Tongue (tissue), 1 donor: ENCODE measurements at regions not wholly inside any gene's neighbourhood (a gene's known extent, or its start where the extent isn't known, plus 50 kb on each side); places are given as distances from the start of the nearest gene placed in this dataset.

ENCODE experiments used
- DNase-seq: peaks from one replicate; pipeline ENCODE4 v3.0.0-alpha.2; 2015

- DNase-seq, result no peak
These were observed 56.6 kb upstream of the SCOC start for GRCh38 chr4:140316799-140317198.

GRCh38 chr4:140315970-140316369 is 57.5 kb upstream of the SCOC start:
- no peak for DNase-seq

GRCh38 chr4:140315438-140315837 is 58.0 kb upstream of the SCOC start:
- DNase-seq, result no peak

- DNase-seq, result no peak
These were observed 58.4 kb upstream of the SCOC start for GRCh38 chr4:140315019-140315418.

- no peak for DNase-seq
These were observed 61.3 kb upstream of the SCOC start for GRCh38 chr4:140312100-140312499.

GRCh38 chr4:140311257-140311835 is 62.1 kb upstream of the SCOC start:
- no peak for DNase-seq

- DNase-seq, result no peak
These were observed 64.1 kb upstream of the SCOC start for GRCh38 chr4:140309124-140309870.

- DNase-seq, result peak; percentile 83
These were observed 64.9 kb upstream of the SCOC start for GRCh38 chr4:140308366-140309123.

GRCh38 chr4:140305053-140305452 is 68.4 kb upstream of the SCOC start:
- no peak for DNase-seq

- no peak for DNase-seq
These were observed 69.1 kb upstream of the SCOC start for GRCh38 chr4:140304346-140304745.

GRCh38 chr4:140302151-140302859 is 71.1 kb upstream of the SCOC start:
- DNase-seq, result no peak

GRCh38 chr4:140300271-140300970 is 73.0 kb upstream of the SCOC start:
- no peak for DNase-seq

- DNase-seq, result no peak
These were observed 75.4 kb upstream of the SCOC start for GRCh38 chr4:140298001-140298400.

GRCh38 chr4:140297221-140297570 is 76.2 kb upstream of the SCOC start:
- DNase-seq, result peak; percentile 9

- DNase-seq, result peak; percentile 69
These were observed 76.9 kb upstream of the SCOC start for GRCh38 chr4:140296335-140297220.

GRCh38 chr4:140293979-140294378 is 79.5 kb upstream of the SCOC start:
- DNase-seq, result no peak

- no peak for DNase-seq
These were observed 82.2 kb upstream of the SCOC start for GRCh38 chr4:140291259-140291658.

- no peak for DNase-seq
These were observed 84.0 kb upstream of the SCOC start for GRCh38 chr4:140289486-140289885.

GRCh38 chr4:140286456-140286855 is 87.0 kb upstream of the SCOC start:
- no peak for DNase-seq

- no peak for DNase-seq
These were observed 89.0 kb upstream of the SCOC start for GRCh38 chr4:140284456-140284855.
